ENCODE measurements at regions not wholly inside any gene's neighbourhood (a gene's known extent, or its start where the extent isn't known, plus 50 kb on each side); places are given as distances from the start of the nearest gene placed in this dataset.

DNA sequence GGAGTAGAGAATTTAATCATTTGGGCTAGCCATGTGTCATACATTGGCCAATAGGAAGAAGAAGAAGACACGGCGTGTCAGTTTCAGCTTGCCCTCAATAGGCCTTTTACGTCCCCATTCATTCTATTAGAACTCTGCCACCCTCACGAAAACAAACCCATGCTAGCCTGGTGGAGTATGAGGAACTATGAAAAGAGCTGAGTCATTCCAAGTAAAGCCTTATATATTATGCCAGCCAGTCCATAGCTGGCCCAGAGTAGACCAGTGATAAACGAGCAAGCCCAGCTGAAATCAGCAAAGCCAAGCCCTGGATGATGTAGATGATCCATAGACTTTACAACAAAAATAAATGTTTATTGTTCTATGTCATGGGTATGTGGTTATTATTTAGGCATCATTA is 895.1 kb downstream of the TLE1 start:
- H3K79me2 ChIP-seq (ENCODE audit: control insufficient read depth, insufficient read depth, low read length): no peaks in the 10 kb centered on the region
- H3K9me1 ChIP-seq (replicated peaks; ENCODE audit: control insufficient read depth, extremely low read depth, insufficient read depth, low read length): no peaks in the 10 kb centered on the region
- dilution Hi-C loops (cut with MboI; ENCODE audit: extremely low pct_ligation_motif_present, low sequenced_read_pairs) (no loop called here), intact Hi-C loops (cut with micrococcal nuclease) (no loop called here)
- TF ChIP-seq POLR2AphosphoS5 (IDR thresholded peaks at IDR 0.05; ENCODE audit: insufficient read depth, low read depth, low read length) (no peak), FOS (IDR thresholded peaks at IDR 0.05; ENCODE audit: borderline replicate concordance, insufficient read depth, low read length) (no peak), POLR2A (IDR thresholded peaks at IDR 0.05; ENCODE audit: low read depth, low read length) (no peak)
- TF ChIP-seq, protein P1, sequence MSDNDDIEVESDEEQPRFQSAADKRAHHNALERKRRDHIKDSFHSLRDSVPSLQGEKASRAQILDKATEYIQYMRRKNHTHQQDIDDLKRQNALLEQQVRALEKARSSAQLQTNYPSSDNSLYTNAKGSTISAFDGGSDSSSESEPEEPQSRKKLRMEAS (IDR thresholded peaks at IDR 0.05; ENCODE audit: insufficient read depth, insufficient read length): no peak
- no peaks in the 10 kb centered on the region for H4K20me1 ChIP-seq (replicated peaks; ENCODE audit: control insufficient read depth, extremely low read depth, insufficient read depth, low read length)
- no peaks in the 10 kb centered on the region for H3K27me3 ChIP-seq (ENCODE audit: control insufficient read depth in 2 of 2, insufficient read depth in 2 of 2, low read length in 2 of 2)
- H3K36me3 ChIP-seq (ENCODE audit: control insufficient read depth in 2 of 2, extremely low read depth in 1 of 2, insufficient read depth in 2 of 2, low read length in 2 of 2): no peaks in the 10 kb centered on the region
- H3K9me3 ChIP-seq (replicated peaks; ENCODE audit: control insufficient read depth, insufficient read depth, low read length): no peaks in the 10 kb centered on the region
- DNase-seq (ENCODE audit: low read depth, low spot score) (no peak), FAIRE-seq (no peak)
- CTCF ChIA-PET: no interaction called here
- H3K9ac ChIP-seq (replicated peaks; ENCODE audit: extremely low read depth, insufficient read depth, low read length): no peak overlapping the region
- POLR2A ChIA-PET: no interaction called here
- H3K27ac ChIP-seq (ENCODE audit: insufficient read depth, low read depth, low read length): no peak overlapping the region
- H3K4me2 ChIP-seq (ENCODE audit: insufficient read depth, low read length): no peak overlapping the region
- H2AFZ ChIP-seq (ENCODE audit: low read depth, low read length): no peak overlapping the region
- BruUV-seq (replicated peaks): no TSS peak
- H3K4me1 ChIP-seq (ENCODE audit: control insufficient read depth, extremely low read depth, insufficient read depth, low read length): no peaks in the 10 kb centered on the region
- H3K4me3 ChIP-seq (replicated peaks in 1 of 3; ENCODE audit: insufficient read depth in 1 of 3, low read depth in 1 of 3, low read length in 3 of 3): no peak overlapping the region

DNA sequence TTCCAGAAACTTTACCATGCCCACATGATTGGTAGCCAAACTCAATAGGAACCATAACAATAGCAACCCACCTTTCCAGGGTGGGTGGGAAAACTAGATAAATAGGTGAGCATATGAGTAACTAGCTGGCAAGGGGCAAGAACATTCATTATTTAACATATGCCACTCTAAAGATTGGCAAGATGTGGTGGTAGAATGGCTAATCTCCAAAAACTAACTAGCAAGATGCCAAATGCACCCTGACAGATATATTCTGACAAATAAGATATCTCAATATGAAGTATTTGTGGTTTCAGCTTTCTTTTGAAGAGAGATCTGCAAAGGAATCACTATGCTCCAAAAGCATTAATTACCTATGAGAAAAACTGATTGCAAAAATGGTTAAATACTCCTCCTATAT is 895.6 kb downstream of the TLE1 start:
- ChIA-PET POLR2A (no interaction called here), CTCF (no interaction called here)
- no peaks in the 10 kb centered on the region for H3K9me3 ChIP-seq (replicated peaks; ENCODE audit: control insufficient read depth, insufficient read depth, low read length)
- FAIRE-seq (no peak), DNase-seq (ENCODE audit: low read depth, low spot score) (no peak)
- H3K27ac ChIP-seq (ENCODE audit: insufficient read depth, low read depth, low read length): no peak overlapping the region
- H3K9ac ChIP-seq (replicated peaks; ENCODE audit: extremely low read depth, insufficient read depth, low read length): no peak overlapping the region
- H3K9me1 ChIP-seq (replicated peaks; ENCODE audit: control insufficient read depth, extremely low read depth, insufficient read depth, low read length): no peaks in the 10 kb centered on the region
- no peaks in the 10 kb centered on the region for H3K79me2 ChIP-seq (ENCODE audit: control insufficient read depth, insufficient read depth, low read length)
- H4K20me1 ChIP-seq (replicated peaks; ENCODE audit: control insufficient read depth, extremely low read depth, insufficient read depth, low read length): no peaks in the 10 kb centered on the region
- no peak overlapping the region for H3K4me2 ChIP-seq (ENCODE audit: insufficient read depth, low read length)
- TF ChIP-seq POLR2AphosphoS5 (IDR thresholded peaks at IDR 0.05; ENCODE audit: insufficient read depth, low read depth, low read length): no peak
- TF ChIP-seq, protein P2, sequence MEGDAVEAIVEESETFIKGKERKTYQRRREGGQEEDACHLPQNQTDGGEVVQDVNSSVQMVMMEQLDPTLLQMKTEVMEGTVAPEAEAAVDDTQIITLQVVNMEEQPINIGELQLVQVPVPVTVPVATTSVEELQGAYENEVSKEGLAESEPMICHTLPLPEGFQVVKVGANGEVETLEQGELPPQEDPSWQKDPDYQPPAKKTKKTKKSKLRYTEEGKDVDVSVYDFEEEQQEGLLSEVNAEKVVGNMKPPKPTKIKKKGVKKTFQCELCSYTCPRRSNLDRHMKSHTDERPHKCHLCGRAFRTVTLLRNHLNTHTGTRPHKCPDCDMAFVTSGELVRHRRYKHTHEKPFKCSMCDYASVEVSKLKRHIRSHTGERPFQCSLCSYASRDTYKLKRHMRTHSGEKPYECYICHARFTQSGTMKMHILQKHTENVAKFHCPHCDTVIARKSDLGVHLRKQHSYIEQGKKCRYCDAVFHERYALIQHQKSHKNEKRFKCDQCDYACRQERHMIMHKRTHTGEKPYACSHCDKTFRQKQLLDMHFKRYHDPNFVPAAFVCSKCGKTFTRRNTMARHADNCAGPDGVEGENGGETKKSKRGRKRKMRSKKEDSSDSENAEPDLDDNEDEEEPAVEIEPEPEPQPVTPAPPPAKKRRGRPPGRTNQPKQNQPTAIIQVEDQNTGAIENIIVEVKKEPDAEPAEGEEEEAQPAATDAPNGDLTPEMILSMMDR (IDR thresholded peaks at IDR 0.05; ENCODE audit: extremely low read depth in 1 of 2, insufficient read depth in 1 of 2, low read depth in 1 of 2, low read length in 2 of 2): no peak
- no peak for TF ChIP-seq MYC (IDR thresholded peaks at IDR 0.05; ENCODE audit: low read depth, low read length)
- no peak for TF ChIP-seq GATA2 (IDR thresholded peaks at IDR 0.05; ENCODE audit: insufficient read depth, insufficient read length, low read depth, low read length)
- H3K36me3 ChIP-seq (ENCODE audit: control insufficient read depth in 2 of 2, extremely low read depth in 1 of 2, insufficient read depth in 2 of 2, low read length in 2 of 2): no peaks in the 10 kb centered on the region
- intact Hi-C loops (cut with micrococcal nuclease) (no loop called here), dilution Hi-C loops (cut with MboI; ENCODE audit: extremely low pct_ligation_motif_present, low sequenced_read_pairs) (no loop called here)
- no peak overlapping the region for H3K4me3 ChIP-seq (replicated peaks in 1 of 3; ENCODE audit: insufficient read depth in 1 of 3, low read depth in 1 of 3, low read length in 3 of 3)
- no peaks in the 10 kb centered on the region for H3K27me3 ChIP-seq (ENCODE audit: control insufficient read depth in 2 of 2, insufficient read depth in 2 of 2, low read length in 2 of 2)
- no peaks in the 10 kb centered on the region for H3K4me1 ChIP-seq (ENCODE audit: control insufficient read depth, extremely low read depth, insufficient read depth, low read length)
- no peak overlapping the region for H2AFZ ChIP-seq (ENCODE audit: low read depth, low read length)
- BruUV-seq (replicated peaks): no TSS peak
